Mammary epithelial cell (primary cell): ENCODE measurements at regions not wholly inside any gene's neighbourhood (a gene's known extent, or its start where the extent isn't known, plus 50 kb on each side); places are given as distances from the start of the nearest gene placed in this dataset.

Experiments used
- EZH2 ChIP-seq: IDR thresholded peaks from 2 replicates; pipeline ENCODE4 v1.6.1; 2012; ENCODE audit warnings: low read length, inconsistent platforms, borderline replicate concordance
- TF ChIP-seq, protein P1 (sequence below), 2 donors: IDR thresholded peaks in 1 of 2; conservative IDR thresholded peaks in 1 of 2; 2 replicates each; pipeline ENCODE4 v1.5.1; 2011 to 2012; ENCODE audit warnings: inconsistent platforms in 2 of 2, low read length in 2 of 2, mild to moderate bottlenecking in 2 of 2, control low read depth in 1 of 2, low read depth in 1 of 2; ENCODE audit not compliant: insufficient read depth in 1 of 2; ENCODE audit errors: extremely low read depth in 1 of 2

DNA sequence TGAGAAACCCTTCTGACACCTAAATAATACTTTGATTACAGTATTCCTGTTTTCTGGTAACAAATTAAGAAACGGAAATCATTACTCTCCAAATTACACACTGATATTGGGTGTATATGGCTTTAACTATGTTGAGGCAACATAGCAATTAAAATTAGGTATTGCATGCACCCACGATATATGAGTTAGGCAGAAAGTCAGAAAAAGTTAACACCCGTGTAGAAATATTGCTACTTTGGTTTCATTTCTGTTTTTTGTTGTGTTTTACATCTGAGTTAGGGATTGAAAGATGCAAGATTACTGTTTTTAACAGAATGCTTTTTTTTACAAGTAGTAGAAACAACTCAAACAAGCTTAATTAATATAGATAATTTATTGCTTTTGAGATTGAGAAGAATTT is 327.8 kb downstream of the GBE1 start:
- TF ChIP-seq, protein P1, sequence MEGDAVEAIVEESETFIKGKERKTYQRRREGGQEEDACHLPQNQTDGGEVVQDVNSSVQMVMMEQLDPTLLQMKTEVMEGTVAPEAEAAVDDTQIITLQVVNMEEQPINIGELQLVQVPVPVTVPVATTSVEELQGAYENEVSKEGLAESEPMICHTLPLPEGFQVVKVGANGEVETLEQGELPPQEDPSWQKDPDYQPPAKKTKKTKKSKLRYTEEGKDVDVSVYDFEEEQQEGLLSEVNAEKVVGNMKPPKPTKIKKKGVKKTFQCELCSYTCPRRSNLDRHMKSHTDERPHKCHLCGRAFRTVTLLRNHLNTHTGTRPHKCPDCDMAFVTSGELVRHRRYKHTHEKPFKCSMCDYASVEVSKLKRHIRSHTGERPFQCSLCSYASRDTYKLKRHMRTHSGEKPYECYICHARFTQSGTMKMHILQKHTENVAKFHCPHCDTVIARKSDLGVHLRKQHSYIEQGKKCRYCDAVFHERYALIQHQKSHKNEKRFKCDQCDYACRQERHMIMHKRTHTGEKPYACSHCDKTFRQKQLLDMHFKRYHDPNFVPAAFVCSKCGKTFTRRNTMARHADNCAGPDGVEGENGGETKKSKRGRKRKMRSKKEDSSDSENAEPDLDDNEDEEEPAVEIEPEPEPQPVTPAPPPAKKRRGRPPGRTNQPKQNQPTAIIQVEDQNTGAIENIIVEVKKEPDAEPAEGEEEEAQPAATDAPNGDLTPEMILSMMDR (conservative IDR thresholded peaks at IDR 0.05 in 1 of 2, IDR thresholded peaks at IDR 0.05 in 1 of 2; ENCODE audit: extremely low read depth in 1 of 2, insufficient read depth in 1 of 2, low read depth in 1 of 2, low read length in 2 of 2) = no peak
- TF ChIP-seq EZH2 = no peak
